Activated T-cell treated with anti-CD3 and anti-CD28 coated beads for 24 hours (primary cell): ENCODE measurements at regions not wholly inside any gene's neighbourhood (a gene's known extent, or its start where the extent isn't known, plus 50 kb on each side); places are given as distances from the start of the nearest gene placed in this dataset.
"Not testable (repeated sequence)": the region's sequence is repeated elsewhere in the genome, so short reads cannot be mapped to it uniquely, and the experiment has no call there.

Source experiments
- DNase-seq: peaks from one replicate; pipeline ENCODE4 v3.0.0-alpha.2; 2020; ENCODE audit warnings: low read depth

DNA sequence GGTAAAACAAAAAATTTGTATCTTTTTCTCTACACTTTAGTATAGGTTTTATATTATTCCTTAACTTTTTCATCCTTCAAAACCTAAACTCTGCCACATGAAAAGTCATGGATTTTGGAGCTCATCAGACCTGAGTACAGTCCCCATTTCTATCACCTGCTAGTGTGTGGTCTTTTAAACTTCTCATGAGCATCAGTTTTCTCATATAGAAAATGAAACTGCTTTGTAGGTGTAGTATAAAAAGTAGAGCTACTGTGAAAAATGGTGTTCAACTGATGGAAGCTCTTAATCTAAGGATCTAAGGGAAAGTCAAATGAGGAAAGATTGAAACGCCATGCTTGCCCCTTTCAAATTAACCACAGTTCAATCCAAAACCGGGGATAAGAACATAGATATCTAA lies 686.5 kb downstream of the MECOM start:
- DNase-seq: no peak

DNA sequence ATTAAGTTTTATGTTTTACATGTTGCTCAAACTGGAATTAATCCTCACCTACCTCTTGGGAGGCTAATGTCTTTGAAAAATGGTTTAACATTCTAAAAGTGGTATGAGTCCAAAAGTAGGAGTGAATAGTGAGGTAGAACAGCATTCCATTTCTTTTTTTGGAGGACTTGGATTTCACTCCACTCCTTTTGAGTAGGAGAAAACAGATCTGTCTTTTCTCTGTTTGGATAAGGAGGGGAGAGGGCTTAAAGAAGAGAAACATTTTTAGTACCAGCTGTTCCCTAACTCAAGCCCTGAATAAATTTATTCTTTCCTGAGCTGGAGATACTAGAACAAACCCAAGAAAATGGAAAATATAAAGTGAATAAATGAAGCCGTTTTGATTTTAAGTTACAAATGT lies 687.9 kb downstream of the MECOM start:
- DNase-seq: no peak

DNA sequence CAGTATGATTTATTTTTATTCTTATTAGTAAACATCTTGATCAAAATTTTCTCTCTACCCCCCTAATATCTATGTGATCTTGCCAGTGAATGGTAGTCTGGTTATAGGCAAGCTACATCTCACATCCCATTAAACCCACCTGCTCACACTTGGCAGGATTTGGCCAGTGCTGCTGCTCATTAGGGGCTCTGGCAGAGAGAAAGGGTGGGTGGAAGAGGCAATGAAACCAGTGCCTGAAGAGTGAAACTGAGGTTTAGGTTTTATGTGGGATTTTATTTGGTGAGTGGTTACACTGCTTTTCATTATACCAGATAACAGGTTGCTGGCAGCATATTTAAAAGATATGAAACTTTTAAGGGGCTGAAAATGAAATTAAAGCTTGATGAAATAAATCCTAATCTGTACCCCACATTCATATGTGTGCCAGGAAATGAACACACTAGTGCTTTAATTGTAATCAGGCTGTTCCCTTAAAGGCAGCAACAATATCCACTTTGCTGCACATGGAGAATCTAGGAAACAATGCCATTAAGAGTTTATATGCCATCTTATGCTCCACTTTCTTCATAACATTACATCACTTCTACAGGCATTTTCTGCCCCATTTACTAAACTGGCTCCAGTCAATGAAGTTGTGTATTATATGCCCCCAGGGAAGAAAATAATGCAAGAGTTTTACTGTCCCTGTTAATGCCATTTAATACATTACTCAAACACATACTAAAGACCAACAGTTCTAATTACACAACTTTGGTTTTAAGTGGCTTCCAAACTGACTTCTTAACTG lies 688.7 kb downstream of the MECOM start:
- DNase-seq: no peak

DNA sequence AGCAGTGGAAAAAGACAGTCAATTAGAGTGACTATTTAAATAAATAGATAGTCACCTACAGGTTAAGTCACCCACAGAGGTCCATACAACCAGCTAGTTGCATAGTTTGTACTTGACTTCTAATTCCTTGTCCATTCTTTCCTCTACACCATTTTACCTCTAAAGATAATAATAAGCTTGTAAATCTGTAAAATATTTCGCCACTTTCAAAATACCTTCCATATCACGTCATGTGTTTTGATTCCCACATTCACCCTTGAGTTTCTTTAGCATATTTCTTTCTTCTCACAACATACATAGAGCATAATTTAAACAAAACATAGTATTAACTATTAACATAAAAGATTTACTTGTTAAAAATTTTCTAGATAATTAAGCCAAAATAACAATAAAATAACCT lies 689.6 kb downstream of the MECOM start:
- DNase-seq: no peak

DNA sequence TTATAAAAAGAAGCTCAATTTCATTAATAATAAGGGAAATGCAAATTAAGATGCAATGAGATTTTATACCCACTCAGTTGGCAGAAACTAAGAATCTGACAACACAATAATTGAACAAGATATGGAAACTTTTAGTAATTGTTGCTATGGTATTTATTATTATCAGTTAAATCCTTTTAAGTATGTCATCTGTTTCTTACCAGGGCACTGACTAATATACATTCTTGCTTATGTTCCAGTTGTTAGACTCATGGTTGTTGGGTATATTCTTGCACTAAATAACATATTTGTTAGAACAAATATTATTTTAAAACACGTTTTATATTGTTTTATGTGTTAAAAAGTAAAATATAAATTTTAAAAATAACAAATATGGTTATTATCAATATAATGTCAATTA lies 690.3 kb downstream of the MECOM start:
- DNase-seq: no peak

DNA sequence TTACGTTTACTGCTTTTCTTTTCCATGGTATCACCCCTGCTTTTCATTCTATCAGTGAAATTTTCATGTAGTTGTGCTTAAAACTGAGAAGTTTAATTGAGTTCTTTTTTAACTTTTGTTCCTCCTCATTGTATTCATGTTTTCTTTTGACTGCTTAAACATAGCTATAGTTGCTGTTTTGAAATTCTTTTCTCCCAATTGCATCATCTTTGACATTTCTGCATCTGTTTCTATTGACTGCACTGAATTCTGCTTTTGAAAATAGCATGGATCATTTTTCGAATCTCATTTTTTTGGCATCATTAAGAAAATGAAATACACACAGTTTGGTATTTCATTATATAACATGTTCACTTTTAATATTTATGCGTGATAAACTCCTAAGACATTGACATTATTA lies 694.9 kb downstream of the MECOM start:
- DNase-seq: no peak

DNA sequence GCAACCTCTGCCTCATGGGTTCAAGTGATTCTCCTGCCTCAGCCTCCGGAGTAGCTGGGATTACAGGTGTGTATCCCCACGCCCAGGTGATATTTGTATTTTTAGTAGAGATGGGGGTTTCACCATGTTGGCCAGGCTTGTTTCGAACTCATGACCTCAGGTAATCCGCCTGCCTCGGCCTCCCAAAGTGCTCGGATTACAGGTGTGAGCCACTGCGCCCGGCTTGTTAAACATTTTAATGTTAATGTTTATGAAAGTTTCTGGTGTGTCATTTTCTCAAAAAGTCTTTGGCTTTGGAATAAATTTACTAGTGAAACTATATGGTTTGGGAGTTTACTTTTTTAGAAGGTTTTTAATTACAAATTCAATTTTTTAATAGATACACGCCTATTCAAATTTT lies 698.8 kb downstream of the MECOM start:
- DNase-seq: no peak

DNA sequence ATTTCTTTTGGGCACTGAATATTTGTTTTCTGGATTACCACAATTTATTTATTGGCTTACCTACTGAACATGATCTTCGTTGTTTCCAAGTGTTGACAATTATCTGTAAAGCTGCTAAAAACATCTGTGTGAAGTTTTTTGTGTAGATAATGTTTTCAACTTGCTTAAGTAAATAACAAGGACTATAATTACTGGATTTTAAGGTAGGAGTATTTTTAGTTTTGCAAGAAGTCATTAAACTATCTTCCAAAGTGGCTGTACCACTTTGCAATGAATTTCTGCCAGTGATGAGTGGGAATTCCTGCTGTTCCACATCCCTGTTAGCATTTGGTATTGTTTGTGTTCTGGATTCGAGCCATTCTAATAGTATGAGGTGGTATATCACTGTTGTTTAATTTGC lies 702.2 kb downstream of the MECOM start:
- DNase-seq: no peak

DNA sequence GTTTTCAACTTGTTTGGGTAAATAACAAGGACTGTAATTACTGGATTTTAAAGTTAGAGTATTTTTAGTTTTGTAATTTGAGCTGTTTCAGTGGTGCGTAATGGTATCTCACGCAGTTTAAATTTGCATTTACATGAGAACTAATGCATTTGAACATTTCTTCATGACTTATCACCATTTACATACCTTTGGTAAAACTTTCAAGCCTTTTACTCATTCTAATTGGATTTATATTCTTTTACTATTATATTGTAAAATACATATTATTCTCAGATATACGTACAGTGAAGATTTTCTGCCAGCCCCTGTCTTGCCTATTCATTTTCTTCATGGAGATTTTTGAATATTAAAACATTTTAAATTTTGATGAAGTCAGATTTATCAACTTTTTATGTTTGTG lies 703.8 kb downstream of the MECOM start:
- DNase-seq: no peak

DNA sequence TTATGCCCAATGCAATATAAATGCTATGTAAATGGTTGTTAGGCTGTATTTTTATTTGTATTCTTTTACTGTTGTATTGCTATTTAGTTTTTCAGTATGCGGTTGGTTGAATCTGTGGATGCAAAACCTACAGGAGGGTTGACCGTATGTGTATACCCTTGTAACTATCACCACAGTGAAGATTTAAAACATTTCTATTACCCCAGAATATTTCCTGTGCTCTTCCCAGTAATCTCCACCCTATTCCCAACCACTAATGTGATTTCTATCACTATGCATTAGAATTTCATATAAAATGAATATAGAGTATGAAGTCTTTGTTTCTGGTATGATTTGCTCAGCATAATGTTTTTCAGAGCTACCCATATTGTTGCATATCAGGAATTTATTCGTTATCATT lies 705.0 kb downstream of the MECOM start:
- DNase-seq: no peak

DNA sequence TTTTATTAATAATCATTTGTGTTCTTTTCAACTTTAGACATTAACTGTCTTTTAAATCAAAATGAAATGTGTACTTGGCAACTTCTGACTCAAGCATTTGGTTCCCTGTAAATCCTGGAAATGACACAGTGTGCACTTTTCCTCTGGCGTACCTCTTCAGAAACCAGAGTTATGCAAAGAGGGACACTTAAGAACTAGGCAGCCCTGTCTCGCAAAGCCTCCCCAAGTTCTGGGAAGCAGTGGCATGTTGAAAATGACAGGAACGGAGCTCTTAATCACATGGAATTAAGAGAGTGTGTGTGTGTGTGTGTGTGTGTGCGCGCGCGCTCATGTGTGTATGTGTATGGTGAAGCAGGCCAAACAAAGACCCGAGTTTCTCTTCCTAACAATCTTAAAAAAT lies 707.4 kb downstream of the MECOM start:
- no peak for DNase-seq

DNA sequence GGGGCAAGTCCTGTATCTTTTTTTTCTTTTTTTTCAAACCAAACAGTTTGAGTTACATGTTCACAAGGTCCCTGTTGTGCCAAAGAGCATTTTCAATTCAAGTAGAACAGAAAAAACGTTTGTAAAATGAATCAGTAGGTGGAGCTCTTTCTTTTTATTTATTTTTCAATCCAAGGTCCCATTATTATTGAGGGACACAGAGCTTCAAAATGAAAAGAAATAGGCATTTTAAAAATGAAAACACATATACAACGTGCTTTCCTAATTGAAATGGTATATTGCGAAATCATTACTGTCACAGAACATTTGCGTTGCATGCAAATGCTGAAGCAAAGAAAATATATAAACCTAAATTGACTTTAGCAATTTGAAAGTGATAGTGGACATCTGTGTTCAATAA lies 711.0 kb downstream of the MECOM start:
- no peak for DNase-seq

DNA sequence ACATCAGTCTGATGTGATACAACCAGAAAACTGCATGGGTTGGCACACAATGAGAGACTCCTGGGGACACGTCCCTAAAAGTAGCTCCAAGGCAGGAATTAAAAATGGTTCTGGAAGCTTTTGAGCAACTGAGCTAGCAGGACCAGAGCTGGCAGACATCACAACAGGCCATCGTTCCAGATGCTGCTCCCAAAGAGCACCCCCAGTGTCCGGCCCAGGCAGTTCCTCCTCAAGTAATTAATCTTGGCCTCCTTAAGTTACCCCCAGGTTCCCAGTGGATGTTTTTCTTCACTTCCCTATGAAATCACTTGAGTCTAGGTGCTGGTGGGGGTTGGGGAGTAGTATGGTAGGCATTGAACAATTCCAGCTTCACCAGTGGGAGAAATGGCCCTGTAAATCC lies 711.6 kb downstream of the MECOM start:
- no peak for DNase-seq

DNA sequence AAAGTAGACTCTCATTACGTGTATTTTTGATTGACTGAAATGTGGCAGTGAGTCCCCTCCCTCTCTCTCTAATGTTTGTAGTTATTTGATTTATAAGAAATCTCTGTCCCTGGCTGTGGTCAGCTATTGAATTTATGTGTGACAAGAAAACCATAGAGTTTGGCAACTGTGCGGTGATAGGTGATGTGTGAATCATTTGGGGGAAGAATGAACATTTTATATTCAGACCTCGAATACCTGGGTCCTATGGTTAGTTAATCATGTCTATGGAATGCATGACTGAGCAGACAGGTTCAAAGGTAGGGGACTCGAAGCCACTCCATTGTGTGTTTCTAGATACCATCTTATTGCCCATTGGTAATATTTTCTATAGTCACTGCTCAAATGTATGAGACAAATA lies 712.1 kb downstream of the MECOM start:
- no peak for DNase-seq

DNA sequence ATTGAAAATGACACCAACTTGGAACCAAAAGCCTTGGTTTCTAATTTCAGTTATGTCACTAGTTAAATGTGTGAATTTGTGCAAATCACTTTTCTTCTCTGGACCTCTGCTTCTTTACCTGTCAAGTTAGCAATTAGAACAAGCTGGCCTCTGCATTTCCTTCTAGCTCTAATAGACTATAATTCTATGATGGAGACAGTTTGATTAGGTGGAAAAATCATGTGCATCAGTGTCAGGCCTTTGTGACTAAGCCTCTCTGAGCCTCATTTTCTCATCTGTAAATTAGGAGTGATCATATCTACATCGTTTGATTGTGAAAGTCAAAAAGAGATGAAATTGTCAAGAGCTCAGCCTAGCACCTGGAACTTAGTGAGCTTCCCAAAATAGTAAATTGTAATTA lies 712.9 kb downstream of the MECOM start:
- no peak for DNase-seq

DNA sequence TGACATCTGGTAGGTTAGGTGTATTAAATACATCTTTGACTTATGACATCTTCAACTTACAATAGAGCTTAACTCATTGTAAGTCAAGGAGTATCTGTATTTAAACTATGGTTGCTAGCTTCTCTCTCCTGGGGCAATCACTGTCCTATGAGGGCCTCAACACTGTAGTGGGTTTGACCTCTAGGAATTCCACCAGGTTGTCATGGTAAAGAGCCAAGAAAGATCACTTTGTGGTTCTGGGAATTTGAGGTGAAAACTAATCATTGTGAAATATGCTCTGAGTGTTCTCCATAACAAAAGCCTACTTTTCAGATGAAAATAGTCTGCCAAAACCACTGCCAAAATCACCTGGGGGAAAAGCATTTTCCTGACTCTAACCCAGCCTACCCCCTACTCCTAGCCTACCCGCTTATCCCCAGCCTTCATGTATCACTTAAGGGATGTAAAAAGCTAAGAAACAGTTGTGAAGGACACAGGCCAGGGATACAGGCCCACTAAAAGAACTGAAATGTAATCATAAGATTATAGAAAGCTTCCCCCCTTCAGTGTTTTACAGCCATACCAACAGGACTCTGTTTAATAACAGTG lies 723.8 kb downstream of the MECOM start:
- DNase-seq: no peak

DNA sequence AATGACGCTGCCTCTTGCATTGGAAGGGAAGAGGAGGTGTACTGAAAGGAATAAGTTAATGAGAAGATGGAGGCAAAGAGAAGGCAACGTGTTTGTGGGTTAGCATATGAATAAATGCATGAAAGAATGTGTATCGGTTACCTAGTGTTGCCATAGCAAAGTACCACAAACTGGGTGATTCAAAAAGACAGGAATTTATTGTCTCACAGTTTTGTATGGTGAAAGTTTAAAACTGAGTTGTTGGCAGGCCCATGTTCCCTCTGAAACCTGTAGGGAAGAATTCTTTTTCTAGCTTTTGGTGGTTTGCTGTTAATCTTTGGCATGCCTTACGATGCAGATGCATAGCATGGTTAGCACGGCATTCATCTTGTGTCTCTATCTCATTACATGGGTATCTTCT lies 729.9 kb downstream of the MECOM start:
- DNase-seq: no peak

DNA sequence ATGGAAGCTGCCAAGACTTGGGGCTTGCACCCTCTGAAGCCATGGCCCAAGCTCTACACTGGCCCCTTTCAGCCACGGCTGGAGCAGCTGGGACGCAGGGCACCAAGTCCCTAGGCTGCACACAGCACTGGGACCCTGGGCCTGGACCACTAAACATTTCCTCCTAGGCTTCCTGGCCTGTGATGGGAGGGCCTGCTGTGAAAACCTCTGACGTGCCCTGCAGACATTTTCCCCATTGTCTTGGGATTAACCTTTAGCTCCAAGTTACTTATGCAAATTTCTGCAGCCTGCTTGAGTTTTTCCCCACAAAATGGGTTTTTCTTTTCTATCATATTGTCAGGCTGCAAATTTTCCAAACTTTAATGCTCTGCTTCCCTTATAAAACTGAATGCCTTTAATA lies 733.5 kb downstream of the MECOM start:
- DNase-seq: not testable (repeated sequence)

DNA sequence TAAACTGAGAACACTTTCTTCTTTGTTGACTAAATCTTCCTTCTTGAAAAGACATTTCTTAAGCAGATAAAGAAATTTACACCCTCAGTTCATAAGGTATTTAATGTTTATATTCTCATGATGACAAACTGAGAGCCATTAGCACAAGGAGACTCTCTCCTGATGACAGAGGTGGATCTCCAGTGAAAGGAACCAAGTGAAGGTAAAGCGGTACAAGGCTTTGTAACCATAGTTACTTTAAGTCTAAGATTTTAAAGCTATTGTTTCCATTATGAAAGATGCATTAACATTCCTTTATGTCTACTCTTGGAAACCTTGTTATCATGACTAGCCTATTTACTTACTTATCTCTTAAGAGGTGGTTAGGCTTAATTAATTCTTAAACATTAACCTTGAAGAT lies 737.1 kb downstream of the MECOM start:
- DNase-seq: no peak

DNA sequence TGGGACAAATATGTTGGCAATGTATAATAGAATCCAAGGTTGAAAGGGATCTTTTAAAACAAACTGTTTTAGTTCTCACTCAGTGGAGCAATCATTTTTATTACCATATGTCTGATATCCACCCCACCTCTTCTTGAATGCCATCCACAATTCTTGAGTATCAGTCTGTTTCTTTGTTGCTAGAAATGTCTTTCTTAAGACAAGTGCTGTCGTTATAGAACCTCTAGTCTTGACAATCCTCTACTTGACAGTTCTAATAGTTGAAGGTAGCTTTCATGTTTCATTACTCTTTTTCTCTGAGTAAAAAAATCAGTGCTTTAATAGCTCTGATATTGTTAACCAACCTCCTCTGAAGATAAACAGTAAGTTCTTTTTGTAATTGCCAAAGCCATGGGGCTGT lies 737.9 kb downstream of the MECOM start:
- no peak for DNase-seq

DNA sequence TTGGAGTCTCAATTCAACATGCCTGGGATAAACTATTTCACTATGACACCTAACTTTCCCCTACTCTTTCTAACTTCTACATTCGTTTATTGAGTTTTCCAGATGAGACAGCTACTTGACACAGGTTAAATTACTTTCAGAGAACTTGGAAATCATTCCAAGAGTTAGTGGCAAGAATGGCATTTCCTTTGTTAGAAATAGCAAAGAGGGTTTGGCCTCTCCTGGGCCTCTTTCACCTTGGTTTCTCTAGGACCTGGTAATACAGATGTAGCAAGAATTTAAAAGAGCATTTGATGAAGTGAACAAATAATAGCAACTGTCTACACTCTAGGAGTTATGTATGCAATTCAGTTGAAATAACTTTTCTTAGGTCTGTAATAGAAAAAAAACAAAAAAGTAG lies 748.9 kb downstream of the MECOM start:
- no peak for DNase-seq

DNA sequence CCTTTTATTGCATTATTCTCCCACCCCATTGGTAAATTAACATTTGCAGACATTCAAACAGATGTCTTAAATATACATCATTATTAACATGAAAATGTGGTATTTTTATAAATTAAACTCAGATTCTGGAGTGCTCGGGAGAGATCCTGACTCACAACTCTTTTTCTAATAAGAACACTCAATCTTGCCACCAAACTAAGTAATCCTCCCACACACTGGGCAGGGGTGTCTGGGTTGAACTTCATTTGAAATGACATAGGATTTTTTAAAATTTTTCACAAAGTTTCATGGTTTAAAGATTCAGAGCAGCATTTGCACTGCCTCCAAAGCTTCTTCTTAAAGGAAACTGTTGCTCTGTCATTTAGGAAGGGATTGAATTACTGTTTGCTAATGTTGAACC lies 754.3 kb downstream of the MECOM start:
- no peak for DNase-seq

DNA sequence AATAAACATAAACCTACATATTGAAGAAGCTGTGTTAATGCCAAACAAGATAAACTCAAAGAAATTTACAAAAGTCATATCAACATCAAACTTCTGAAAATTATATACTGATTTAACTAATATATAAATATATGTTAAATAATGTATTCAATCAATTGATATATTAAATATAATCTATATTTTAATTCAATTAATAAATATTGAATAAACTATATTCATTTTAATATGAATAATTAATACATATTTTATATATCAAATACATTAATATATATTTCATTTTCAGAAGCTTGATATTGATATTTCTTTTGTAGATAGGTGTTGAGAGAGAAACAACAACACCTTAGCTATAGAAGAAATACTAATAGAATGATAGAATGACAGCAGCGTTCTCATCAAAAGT lies 768.1 kb downstream of the MECOM start:
- DNase-seq: no peak

DNA sequence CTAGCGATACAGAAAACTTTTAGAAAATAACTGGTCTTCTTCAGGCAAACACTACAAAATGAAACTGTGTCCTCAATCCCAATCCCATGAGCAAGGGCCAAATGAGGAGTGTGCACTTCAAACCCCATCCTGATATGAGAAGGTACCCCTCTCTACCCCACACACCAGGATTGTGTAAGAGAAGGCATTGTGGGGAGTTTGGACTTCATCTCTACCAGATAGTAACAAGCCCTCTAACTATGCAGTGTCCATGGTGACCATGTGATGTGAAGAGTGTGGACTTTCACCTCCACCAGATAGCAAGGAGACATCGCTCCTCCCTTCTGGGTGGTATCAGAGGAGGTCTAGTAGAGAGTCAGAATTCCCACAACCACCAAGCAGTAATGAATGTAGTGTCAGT lies 769.3 kb downstream of the MECOM start:
- no peak for DNase-seq
